T-helper 2 cell treated with Interferon-gamma antibody and Interleukin-4, amounts not matched to agents 5 μg/mL and 100 μg/mL, for 36 hours (primary cell): ENCODE measurements at regions not wholly inside any gene's neighbourhood (a gene's known extent, or its start where the extent isn't known, plus 50 kb on each side); places are given as distances from the start of the nearest gene placed in this dataset.

Experiments used
- DNase-seq: peaks from one replicate; pipeline ENCODE4 v3.0.0; 2021; ENCODE audit warnings: low spot score
- H3K27ac Mint-ChIP-seq: one replicate; pipeline ENCODE4 v1.8.0; 2021; ENCODE audit warnings: mild to moderate bottlenecking, mixed read lengths
- H3K27me3 Mint-ChIP-seq: one replicate; pipeline ENCODE4 v1.8.0; 2021; ENCODE audit warnings: low read depth, mixed read lengths
- H3K36me3 Mint-ChIP-seq: one replicate; pipeline ENCODE4 v1.8.0; 2021; ENCODE audit warnings: low read depth, mixed read lengths
- H3K4me1 Mint-ChIP-seq: one replicate; pipeline ENCODE4 v1.8.0; 2021; ENCODE audit warnings: low read depth, mixed read lengths
- H3K4me3 Mint-ChIP-seq: one replicate; pipeline ENCODE4 v1.8.0; 2022; ENCODE audit warnings: mild to moderate bottlenecking, moderate library complexity, mixed read lengths
- H3K9me3 Mint-ChIP-seq: one replicate; pipeline ENCODE4 v1.8.0; 2021; ENCODE audit warnings: mixed read lengths

- H3K27ac Mint-ChIP-seq, result no peak overlapping the region
- H3K36me3 Mint-ChIP-seq, result no peaks in the 10 kb centered on the region
- H3K27me3 Mint-ChIP-seq, result no peaks in the 10 kb centered on the region
- H3K4me1 Mint-ChIP-seq, result no peaks in the 10 kb centered on the region
- H3K9me3 Mint-ChIP-seq, result no peaks in the 10 kb centered on the region
- no peak for DNase-seq
- no peak overlapping the region for H3K4me3 Mint-ChIP-seq
Observed at GRCh38 chr11:92753161-92753560, 216.3 kb upstream of the MTNR1B start.

GRCh38 chr11:92758241-92758780, 211.1 kb upstream of the MTNR1B start:
- Mint-ChIP-seq H3K9me3 (no peaks in the 10 kb centered on the region), H3K4me3 (no peak overlapping the region), H3K27me3 (no peaks in the 10 kb centered on the region), H3K27ac (no peak overlapping the region), H3K36me3 (no peaks in the 10 kb centered on the region), H3K4me1 (no peaks in the 10 kb centered on the region)
- DNase-seq, result no peak

DNA sequence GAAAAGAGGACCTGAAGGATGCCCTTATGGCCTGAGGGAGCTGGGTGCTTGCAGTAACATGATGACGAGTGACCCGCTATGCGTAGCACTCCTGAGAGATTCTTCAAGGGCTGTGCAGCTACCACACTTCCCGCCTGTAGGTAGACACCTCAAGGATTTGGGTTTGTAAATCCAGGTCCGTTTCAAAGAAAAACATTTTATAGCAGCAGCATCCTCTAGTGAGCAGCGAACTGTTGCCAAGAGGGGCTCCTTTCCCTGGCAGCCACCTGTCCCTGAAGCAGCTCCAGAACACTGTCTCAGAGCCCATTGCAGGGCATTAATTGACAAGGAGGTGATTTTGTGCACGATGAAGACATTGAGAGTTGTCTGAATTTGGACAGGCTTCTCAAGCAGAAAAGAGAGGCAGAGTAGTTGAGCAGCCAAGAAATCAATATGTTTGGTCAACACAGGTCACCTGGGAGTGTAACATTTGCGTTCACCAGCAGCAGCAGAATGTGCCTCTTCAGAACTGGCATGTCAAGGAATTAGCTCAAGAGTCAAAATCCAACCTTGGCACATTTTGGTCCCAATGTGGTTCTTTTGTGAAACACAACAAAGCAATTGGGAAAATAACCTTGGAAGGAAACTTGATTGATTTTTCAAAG, 209.8 kb upstream of the MTNR1B start:
- no peak overlapping the region for H3K27ac Mint-ChIP-seq
- DNase-seq, result no peak
- no peaks in the 10 kb centered on the region for H3K36me3 Mint-ChIP-seq
- no peaks in the 10 kb centered on the region for H3K4me1 Mint-ChIP-seq
- no peaks in the 10 kb centered on the region for H3K9me3 Mint-ChIP-seq
- H3K4me3 Mint-ChIP-seq, result no peak overlapping the region
- H3K27me3 Mint-ChIP-seq, result no peaks in the 10 kb centered on the region

DNA sequence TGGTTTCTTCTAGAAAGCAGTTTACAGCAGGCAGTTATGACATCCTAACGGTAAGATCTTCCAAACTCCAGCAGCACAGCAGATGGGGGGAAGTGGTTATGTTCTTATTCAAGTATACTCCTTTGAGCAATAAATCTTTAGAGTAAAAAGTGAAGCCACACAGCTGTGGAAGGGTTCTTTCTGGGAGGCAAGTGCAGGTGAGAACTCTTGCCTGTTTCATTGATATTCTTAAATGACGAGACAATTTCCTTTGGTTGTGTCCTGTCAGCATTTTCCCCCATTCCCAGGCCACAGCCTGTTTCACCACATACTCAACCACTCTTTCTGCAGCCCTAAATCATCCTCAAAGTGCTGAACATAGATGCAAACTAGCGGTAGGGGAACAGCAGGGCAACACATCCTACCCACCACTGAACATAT, 207.3 kb upstream of the MTNR1B start:
- no peak for DNase-seq
- Mint-ChIP-seq H3K4me1 (peaks cover 10% of the 10 kb centered on the region), H3K36me3 (no peaks in the 10 kb centered on the region), H3K9me3 (no peaks in the 10 kb centered on the region), H3K27ac (no peak overlapping the region), H3K27me3 (peaks cover 5% of the 10 kb centered on the region), H3K4me3 (no peak overlapping the region)

DNA sequence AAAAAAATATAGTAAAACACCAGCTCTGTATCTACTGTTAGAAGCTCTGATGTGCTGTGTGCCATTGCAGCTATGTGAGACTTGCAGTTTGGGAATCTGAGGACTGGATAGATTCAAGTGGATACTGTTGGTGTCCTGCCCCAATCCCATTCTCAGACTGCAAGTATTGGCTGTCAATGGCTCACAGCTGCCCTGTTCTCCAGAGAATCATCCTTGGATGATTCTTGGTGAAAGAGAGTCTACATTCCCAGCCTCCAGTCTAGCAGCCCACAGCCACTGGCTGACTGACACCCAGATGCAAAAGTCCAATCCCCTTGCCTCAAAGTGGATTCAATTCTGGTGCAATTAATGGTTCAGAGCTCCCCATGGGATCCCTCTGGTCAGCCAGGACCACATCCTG, 206.1 kb upstream of the MTNR1B start:
- Mint-ChIP-seq H3K4me3 (no peak overlapping the region), H3K9me3 (no peaks in the 10 kb centered on the region), H3K4me1 (peaks cover 10% of the 10 kb centered on the region), H3K36me3 (no peaks in the 10 kb centered on the region), H3K27me3 (peaks cover 8% of the 10 kb centered on the region), H3K27ac (no peak overlapping the region)
- DNase-seq, result no peak

DNA sequence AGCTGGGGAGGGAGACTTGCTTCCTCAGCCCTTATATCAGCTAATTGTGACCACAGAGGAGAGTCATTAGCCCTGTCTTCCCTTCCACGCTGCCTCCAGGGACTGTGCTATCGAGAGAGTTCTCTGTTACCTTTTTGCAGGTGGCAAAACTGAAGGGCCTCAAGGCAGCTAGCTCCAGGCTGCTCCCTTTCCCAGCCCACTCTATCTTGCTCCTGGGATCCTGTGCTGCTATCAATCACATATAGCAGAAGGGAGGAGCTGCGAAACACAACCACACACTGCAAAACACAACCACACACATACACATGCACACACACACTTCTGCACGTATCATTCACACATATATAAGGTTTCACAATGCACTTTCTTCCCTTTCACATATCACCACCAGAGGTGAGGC, 205.3 kb upstream of the MTNR1B start:
- Mint-ChIP-seq H3K4me3 (no peak overlapping the region), H3K9me3 (no peaks in the 10 kb centered on the region), H3K4me1 (peaks cover 10% of the 10 kb centered on the region), H3K27ac (no peak overlapping the region), H3K36me3 (no peaks in the 10 kb centered on the region), H3K27me3 (peaks cover 8% of the 10 kb centered on the region)
- no peak for DNase-seq

DNA sequence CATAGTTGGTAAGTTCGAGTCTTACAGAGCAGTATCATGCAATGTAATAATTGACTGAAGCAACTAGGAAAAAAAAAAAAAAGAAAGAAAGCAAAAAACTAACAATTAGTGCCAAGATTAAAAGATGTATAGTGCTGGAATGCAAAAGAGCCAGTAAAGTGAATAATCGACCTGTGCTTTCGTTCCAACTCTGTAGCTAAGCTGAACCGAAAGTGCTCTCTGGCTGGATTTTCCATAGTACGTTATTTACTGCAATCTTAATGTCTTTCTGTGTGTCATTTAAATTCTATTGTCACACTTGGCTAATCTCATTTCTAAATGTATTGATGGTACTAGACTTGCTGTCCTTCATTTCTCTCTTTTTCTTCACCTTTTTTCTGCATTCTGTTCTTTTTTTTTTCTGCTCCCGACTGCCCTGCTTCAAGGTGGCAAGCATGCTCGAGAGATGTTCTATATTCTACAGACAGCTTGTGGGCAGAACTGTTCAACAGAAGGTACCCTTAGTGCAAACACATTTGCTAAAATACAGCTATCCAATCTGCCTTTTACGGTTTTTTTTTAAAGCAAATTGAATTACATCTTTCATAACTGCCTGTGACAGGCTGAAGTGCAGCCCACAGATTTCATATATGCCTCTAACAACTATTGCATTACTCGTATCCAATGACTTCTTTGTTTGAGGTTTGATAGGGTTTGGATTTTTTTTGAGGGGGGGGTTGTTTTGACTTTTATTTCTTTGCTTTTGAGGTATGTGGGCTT, 204.2 kb upstream of the MTNR1B start:
- H3K36me3 Mint-ChIP-seq, result no peaks in the 10 kb centered on the region
- H3K9me3 Mint-ChIP-seq, result no peaks in the 10 kb centered on the region
- H3K4me1 Mint-ChIP-seq, result peaks cover 10% of the 10 kb centered on the region
- no peak overlapping the region for H3K27ac Mint-ChIP-seq
- no peak overlapping the region for H3K4me3 Mint-ChIP-seq
- peaks cover 8% of the 10 kb centered on the region for H3K27me3 Mint-ChIP-seq
- DNase-seq, result no peak

DNA sequence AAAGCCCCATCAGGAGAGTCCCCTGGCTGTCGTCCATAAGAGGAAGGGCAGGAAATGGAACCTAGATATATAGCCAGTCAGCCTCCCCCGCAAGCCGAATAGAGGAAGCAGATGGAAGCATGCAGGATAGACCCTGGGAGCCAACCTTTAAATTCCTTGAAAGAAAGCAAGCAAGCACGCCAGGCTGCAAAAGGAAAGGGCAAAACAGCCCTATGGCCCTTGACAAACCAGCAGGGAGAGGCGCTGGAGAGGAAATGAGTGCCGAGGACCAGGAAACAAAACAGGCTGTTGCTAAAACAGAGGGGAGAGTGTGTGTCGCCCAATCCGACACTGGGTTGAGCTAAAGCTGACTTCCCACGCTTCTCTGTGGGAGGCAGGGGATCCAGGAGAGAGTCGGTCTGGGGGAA, 203.5 kb upstream of the MTNR1B start:
- H3K27me3 Mint-ChIP-seq, result peaks cover 10% of the 10 kb centered on the region
- H3K4me3 Mint-ChIP-seq, result peak overlapping the region; percentile 43
- no peaks in the 10 kb centered on the region for H3K9me3 Mint-ChIP-seq
- H3K27ac Mint-ChIP-seq, result no peak overlapping the region
- H3K4me1 Mint-ChIP-seq, result peaks cover 10% of the 10 kb centered on the region
- no peak for DNase-seq
- H3K36me3 Mint-ChIP-seq, result no peaks in the 10 kb centered on the region

DNA sequence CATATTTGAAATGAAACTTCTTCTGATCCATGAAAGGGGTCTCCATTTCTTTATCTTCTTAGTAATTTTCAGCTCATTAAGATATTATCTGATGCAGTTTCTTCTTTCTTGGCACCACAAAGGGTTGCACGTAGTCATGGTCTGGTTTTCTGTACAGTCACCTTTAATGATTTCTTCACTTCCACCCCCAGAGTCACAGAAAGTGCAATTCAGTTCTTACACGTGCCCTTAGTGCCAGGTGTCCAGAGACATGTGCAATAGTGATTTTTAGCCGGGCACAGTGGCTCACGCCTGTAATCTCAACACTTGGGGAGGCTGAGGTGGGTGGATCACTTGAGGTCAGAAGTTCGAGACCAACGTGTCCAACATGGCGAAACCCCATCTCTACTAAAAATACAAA, 202.8 kb upstream of the MTNR1B start:
- Mint-ChIP-seq H3K27ac (no peak overlapping the region), H3K4me3 (peak overlapping the region; percentile 43), H3K36me3 (no peaks in the 10 kb centered on the region), H3K4me1 (peaks cover 10% of the 10 kb centered on the region), H3K9me3 (no peaks in the 10 kb centered on the region), H3K27me3 (peaks cover 13% of the 10 kb centered on the region)
- no peak for DNase-seq

DNA sequence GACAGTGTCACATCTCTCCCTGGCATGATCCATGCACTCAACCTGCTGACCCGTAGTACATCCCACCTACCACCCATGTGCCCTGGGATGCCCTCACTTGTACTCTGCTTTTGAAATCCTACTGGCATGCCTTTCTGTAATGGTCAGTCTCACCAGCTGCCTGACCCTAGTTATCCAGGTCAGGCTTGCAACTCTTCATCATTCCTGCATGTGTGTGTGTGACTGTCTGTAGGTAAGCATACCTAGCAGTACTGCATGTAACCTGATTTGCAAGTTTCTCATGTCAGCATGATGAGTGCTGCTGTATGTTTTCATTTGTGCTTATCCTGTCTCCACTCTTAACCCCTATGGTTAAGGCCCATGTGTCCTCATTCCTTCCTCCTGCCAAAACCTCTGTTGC, 202.0 kb upstream of the MTNR1B start:
- peaks cover 10% of the 10 kb centered on the region for H3K4me1 Mint-ChIP-seq
- no peak for DNase-seq
- H3K27ac Mint-ChIP-seq, result no peak overlapping the region
- H3K27me3 Mint-ChIP-seq, result peaks cover 13% of the 10 kb centered on the region
- no peaks in the 10 kb centered on the region for H3K36me3 Mint-ChIP-seq
- no peak overlapping the region for H3K4me3 Mint-ChIP-seq
- no peaks in the 10 kb centered on the region for H3K9me3 Mint-ChIP-seq

- no peak for DNase-seq
- Mint-ChIP-seq H3K9me3 (no peaks in the 10 kb centered on the region), H3K27me3 (peaks cover 15% of the 10 kb centered on the region), H3K36me3 (no peaks in the 10 kb centered on the region), H3K4me1 (peaks cover 10% of the 10 kb centered on the region), H3K4me3 (no peak overlapping the region), H3K27ac (no peak overlapping the region)
Observed at GRCh38 chr11:92768121-92768840, 201.2 kb upstream of the MTNR1B start.

- Mint-ChIP-seq H3K4me1 (peaks cover 10% of the 10 kb centered on the region), H3K27ac (no peak overlapping the region), H3K9me3 (no peaks in the 10 kb centered on the region), H3K27me3 (peaks cover 15% of the 10 kb centered on the region), H3K36me3 (no peaks in the 10 kb centered on the region), H3K4me3 (no peak overlapping the region)
- DNase-seq, result no peak
Observed at GRCh38 chr11:92769112-92769511, 200.3 kb upstream of the MTNR1B start.

DNA sequence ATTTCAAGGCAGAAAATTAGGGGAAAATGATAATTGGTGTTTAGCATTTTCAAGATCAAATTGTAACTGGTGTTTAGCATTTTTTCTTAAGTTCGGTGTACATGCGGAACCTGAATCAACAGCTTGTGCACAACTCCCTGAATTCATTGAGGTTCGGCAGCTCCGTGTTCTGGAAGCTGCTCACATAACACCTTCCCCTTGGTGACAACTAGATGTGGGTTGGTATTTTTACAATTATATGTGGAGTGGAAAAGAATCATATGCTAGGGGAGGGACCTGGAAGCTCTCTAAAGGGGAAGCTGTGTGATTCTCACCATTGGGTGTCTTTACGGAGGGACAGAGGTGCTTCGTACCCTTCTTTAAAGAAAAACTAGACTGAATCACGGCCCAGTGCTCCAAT, 199.0 kb upstream of the MTNR1B start:
- H3K9me3 Mint-ChIP-seq, result no peaks in the 10 kb centered on the region
- DNase-seq, result no peak
- no peaks in the 10 kb centered on the region for H3K36me3 Mint-ChIP-seq
- peaks cover 15% of the 10 kb centered on the region for H3K27me3 Mint-ChIP-seq
- peaks cover 10% of the 10 kb centered on the region for H3K4me1 Mint-ChIP-seq
- H3K4me3 Mint-ChIP-seq, result no peak overlapping the region
- no peak overlapping the region for H3K27ac Mint-ChIP-seq

DNA sequence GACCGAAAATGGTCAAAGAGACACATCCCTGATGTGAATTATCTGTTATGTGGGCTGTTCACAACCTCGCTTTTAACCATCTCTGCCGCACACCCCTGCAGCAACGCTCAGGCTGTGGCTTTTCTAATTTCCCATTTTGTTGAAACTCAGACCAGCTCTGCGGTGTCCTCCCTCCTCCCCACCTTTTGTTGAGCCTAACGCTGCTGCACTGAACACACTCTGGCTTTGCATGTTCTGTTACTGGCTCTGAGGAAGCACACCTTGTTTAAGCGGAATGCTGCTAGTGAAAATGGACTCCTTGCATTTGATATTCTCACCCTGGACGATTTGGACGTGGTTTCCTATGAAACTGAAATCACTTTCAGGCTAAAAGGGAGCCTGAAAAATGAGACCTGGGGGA, 198.5 kb upstream of the MTNR1B start:
- no peak overlapping the region for H3K27ac Mint-ChIP-seq
- peaks cover 10% of the 10 kb centered on the region for H3K27me3 Mint-ChIP-seq
- no peak overlapping the region for H3K4me3 Mint-ChIP-seq
- H3K9me3 Mint-ChIP-seq, result no peaks in the 10 kb centered on the region
- H3K36me3 Mint-ChIP-seq, result no peaks in the 10 kb centered on the region
- peaks cover 6% of the 10 kb centered on the region for H3K4me1 Mint-ChIP-seq
- no peak for DNase-seq
